HepG2 (cell line): ENCODE measurements at regions not wholly inside any gene's neighbourhood (a gene's known extent, or its start where the extent isn't known, plus 50 kb on each side); places are given as distances from the start of the nearest gene placed in this dataset.

Experiments
- ATAC-seq: fragments of 200-7000 bp; cut with Tn5 transposase; 3 replicates; pipeline ENCODE4 v1.9.1; 2020; ENCODE audit warnings: mild to moderate bottlenecking, moderate library complexity
- BruUV-seq: library from RNA; stranded (reverse); fragments of 400-500 nt; replicated peaks from 2 replicates; lab custom pipeline; 2021; lab: Mats Ljungman, UMichigan
- CTCF ChIA-PET: fragments of 300-600 bp; formaldehyde crosslinking; extraction: SDS; loops from one replicate; lab custom pipeline; 2021; ENCODE audit warnings: low total read pairs, inconsistent platforms, low intra/inter-chr PET ratio; lab: Yijun Ruan, JAX
- POLR2A ChIA-PET: fragments of 350-600 bp; sonication (Branson Sonifier 250); formaldehyde crosslinking; loops from one replicate; lab custom pipeline; 2020; ENCODE audit warnings: antibody characterized with exemption, inconsistent platforms; lab: Yijun Ruan, JAX
- DNase-seq: peaks from one replicate; pipeline ENCODE4 v3.0.0-alpha.2; 2015; ENCODE audit warnings: low spot score
- FAIRE-seq: peaks from 3 replicates; lab custom pipeline; 2011; peaks lifted over from hg19 to GRCh38; lab: Jason Lieb, UNC
- H2AFZ ChIP-seq: one replicate; pipeline ENCODE4 v1.6.1; 2011; ENCODE audit warnings: low read length, inconsistent platforms
- H3K27ac ChIP-seq: fragments of 300-600 bp; 3 replicates; pipeline ENCODE4 v1.8.0; 2011; ENCODE audit warnings: mixed run types, mild to moderate bottlenecking, mixed read lengths, low read length, inconsistent platforms; ENCODE audit not compliant: insufficient read depth; ENCODE audit errors: extremely low read length
- H3K27me3 ChIP-seq, 2 experiments: fragments of 200-600 bp in 1 of 2; 2 replicates in 1 of 2; 3 replicates in 1 of 2; pipeline versions ENCODE4 v1.6.0 to v1.8.0; 2011; ENCODE audit warnings: low read length in 2 of 2, mild to moderate bottlenecking in 2 of 2, moderate library complexity in 2 of 2, inconsistent platforms in 1 of 2; ENCODE audit not compliant: insufficient read depth in 2 of 2, control insufficient read depth in 1 of 2
- H3K36me3 ChIP-seq, 2 experiments: fragments of 200-600 bp in 1 of 2; replicated peaks in 1 of 2; 2 replicates in 1 of 2; 3 replicates in 1 of 2; pipeline versions ENCODE4 v1.5.1 to v1.8.0; 2011; ENCODE audit warnings: low read length in 2 of 2, inconsistent platforms in 1 of 2; ENCODE audit not compliant: insufficient read depth in 2 of 2, control insufficient read depth in 1 of 2
- H3K4me1 ChIP-seq: 2 replicates; pipeline ENCODE4 v1.5.1; 2012; ENCODE audit warnings: low read length, inconsistent platforms; ENCODE audit not compliant: insufficient read depth
- H3K4me2 ChIP-seq: 2 replicates; pipeline ENCODE4 v1.6.0; 2011; ENCODE audit warnings: low read depth, low read length, inconsistent platforms
- H3K4me3 ChIP-seq, 3 experiments: fragments of 200-600 bp in 1 of 3; sonication (generic), shearing (Covaris generic) in 1 of 3; replicated peaks in 1 of 3; 2 replicates each; pipeline ENCODE4 v1.5.1; 2011 to 2016; ENCODE audit warnings: low read length in 3 of 3, inconsistent platforms in 2 of 3, low read depth in 2 of 3, mild to moderate bottlenecking in 2 of 3, control low read depth in 1 of 3, mixed read lengths in 1 of 3; ENCODE audit not compliant: insufficient read depth in 1 of 3
- H3K79me2 ChIP-seq: one replicate; pipeline ENCODE4 v1.6.1; 2011; ENCODE audit warnings: low read length, inconsistent platforms; ENCODE audit not compliant: insufficient read depth
- H3K9ac ChIP-seq: 2 replicates; pipeline ENCODE4 v1.6.0; 2011; ENCODE audit warnings: mild to moderate bottlenecking, low read depth, low read length, inconsistent platforms; ENCODE audit not compliant: insufficient read depth
- H3K9me3 ChIP-seq: 2 replicates; pipeline ENCODE4 v1.5.1; 2012; ENCODE audit warnings: mild to moderate bottlenecking, low read length
- H4K20me1 ChIP-seq: 2 replicates; pipeline ENCODE4 v1.6.0; 2011; ENCODE audit warnings: inconsistent platforms, mild to moderate bottlenecking, low read length, moderate library complexity; ENCODE audit not compliant: insufficient read depth
- CAMTA2 ChIP-seq: sonication (generic); formaldehyde crosslinking; IDR thresholded peaks from 2 replicates; pipeline ENCODE4 v1.4.0; 2020; ENCODE audit warnings: mild to moderate bottlenecking, missing genetic modification reagents, borderline replicate concordance
- MIXL1 ChIP-seq: IDR thresholded peaks from 2 replicates; pipeline ENCODE4 v1.6.1; 2016
- NFE2 ChIP-seq: sonication (generic); formaldehyde crosslinking; IDR thresholded peaks from 2 replicates; pipeline ENCODE4 v1.4.0; 2020; ENCODE audit warnings: missing genetic modification reagents
- SIN3A ChIP-seq: IDR thresholded peaks from 2 replicates; pipeline ENCODE4 v1.6.1; 2011; ENCODE audit warnings: low read depth, mild to moderate bottlenecking, control low read depth, low read length, borderline replicate concordance
- SP2 ChIP-seq: sonication (generic); formaldehyde crosslinking; IDR thresholded peaks from 2 replicates; pipeline ENCODE4 v1.5.1; 2020; ENCODE audit warnings: mild to moderate bottlenecking, missing genetic modification reagents
- ZNF703 ChIP-seq: sonication (generic); formaldehyde crosslinking; IDR thresholded peaks from 2 replicates; pipeline ENCODE4 v1.5.1; 2020; ENCODE audit warnings: missing genetic modification reagents, mild to moderate bottlenecking, moderate library complexity, borderline replicate concordance
- WGBS: methylation state at CpG from one replicate; pipeline ENCODE4 v1.1.6; 2017; ENCODE audit warnings: low lambda C conversion rate; 5-methylcytosine and 5-hydroxymethylcytosine counted together
- in situ Hi-C: cut with HindIII; loops from 2 replicates; pipeline ENCODE4 v1.10.0; 2017; ENCODE audit warnings: low pct_unique_long_range_greater_than_20kb; ENCODE audit not compliant: extremely low pct_ligation_motif_present
- intact Hi-C: fragments of 100-400 bp; cut with micrococcal nuclease; formaldehyde crosslinking; loops from one replicate; pipeline ENCODE4 v1.10.0; 2022; ENCODE audit not compliant: unreplicated experiment
- TF ChIP-seq, protein P1 (sequence below), 2 experiments: fragments of 450-650 bp in 1 of 2; sonication (generic) in 1 of 2; formaldehyde crosslinking; IDR thresholded peaks; 2 replicates each; pipeline versions ENCODE4 v1.5.0 to v1.8.0; 2020 to 2022; ENCODE audit warnings: mild to moderate bottlenecking in 1 of 2, missing genetic modification reagents in 1 of 2
- TF ChIP-seq, protein P2 (sequence below): sonication (generic); formaldehyde crosslinking; IDR thresholded peaks from 2 replicates; pipeline ENCODE4 v1.9.0; 2022; ENCODE audit warnings: low read depth, missing genetic modification reagents
- TF ChIP-seq, protein P3 (sequence below): sonication (generic); formaldehyde crosslinking; IDR thresholded peaks from 2 replicates; pipeline ENCODE4 v1.4.0; 2020; ENCODE audit warnings: low read depth, missing genetic modification reagents
- TF ChIP-seq, protein P4 (sequence below): sonication (generic); formaldehyde crosslinking; IDR thresholded peaks from 2 replicates; pipeline ENCODE4 v1.4.0; 2020; ENCODE audit warnings: mild to moderate bottlenecking, missing genetic modification reagents

DNA sequence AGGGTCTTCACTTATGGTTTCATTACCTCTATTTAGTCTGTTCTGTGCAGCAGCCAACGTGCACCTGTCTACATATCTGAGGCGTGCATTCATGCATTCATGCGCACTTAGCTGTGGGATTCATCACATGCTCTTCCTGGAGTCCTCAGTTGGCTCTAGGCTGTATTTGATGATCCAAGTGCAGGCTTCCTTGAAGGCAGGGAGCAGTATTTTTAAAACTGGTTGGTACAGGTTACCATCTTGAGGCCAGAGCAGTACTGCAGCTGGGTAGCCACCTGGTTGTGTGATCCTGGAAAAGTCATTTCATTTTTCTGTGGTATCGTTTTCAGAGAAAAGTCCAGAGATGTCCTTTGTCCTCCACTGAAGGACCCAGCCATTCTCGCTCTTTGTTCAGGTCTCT is 109.8 kb downstream of the EN1 start:
- Histone ChIP-seq H3K4me3 (no peak overlapping the region), H3K9ac (no peak overlapping the region)
- ATAC-seq = no peak
- WGBS = 20% methylated on average over 5 of the region's 5 CpGs
- POLR2A ChIA-PET = no interaction called here
- TF ChIP-seq, protein P1, sequence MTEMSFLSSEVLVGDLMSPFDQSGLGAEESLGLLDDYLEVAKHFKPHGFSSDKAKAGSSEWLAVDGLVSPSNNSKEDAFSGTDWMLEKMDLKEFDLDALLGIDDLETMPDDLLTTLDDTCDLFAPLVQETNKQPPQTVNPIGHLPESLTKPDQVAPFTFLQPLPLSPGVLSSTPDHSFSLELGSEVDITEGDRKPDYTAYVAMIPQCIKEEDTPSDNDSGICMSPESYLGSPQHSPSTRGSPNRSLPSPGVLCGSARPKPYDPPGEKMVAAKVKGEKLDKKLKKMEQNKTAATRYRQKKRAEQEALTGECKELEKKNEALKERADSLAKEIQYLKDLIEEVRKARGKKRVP (CRISPR knock-in tag; IDR thresholded peaks at IDR 0.05) = no peak
- TF ChIP-seq, protein P2, sequence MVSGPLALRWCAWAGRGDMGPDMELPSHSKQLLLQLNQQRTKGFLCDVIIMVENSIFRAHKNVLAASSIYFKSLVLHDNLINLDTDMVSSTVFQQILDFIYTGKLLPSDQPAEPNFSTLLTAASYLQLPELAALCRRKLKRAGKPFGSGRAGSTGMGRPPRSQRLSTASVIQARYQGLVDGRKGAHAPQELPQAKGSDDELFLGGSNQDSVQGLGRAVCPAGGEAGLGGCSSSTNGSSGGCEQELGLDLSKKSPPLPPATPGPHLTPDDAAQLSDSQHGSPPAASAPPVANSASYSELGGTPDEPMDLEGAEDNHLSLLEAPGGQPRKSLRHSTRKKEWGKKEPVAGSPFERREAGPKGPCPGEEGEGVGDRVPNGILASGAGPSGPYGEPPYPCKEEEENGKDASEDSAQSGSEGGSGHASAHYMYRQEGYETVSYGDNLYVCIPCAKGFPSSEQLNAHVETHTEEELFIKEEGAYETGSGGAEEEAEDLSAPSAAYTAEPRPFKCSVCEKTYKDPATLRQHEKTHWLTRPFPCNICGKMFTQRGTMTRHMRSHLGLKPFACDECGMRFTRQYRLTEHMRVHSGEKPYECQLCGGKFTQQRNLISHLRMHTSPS (CRISPR knock-in tag) = no peak
- TF ChIP-seq CAMTA2 (CRISPR knock-in tag) (no peak), MIXL1 (no peak), SIN3A (no peak), SP2 (CRISPR knock-in tag) (no peak), ZNF703 (CRISPR knock-in tag) (no peak), NFE2 (no peak)
- TF ChIP-seq, protein P3, sequence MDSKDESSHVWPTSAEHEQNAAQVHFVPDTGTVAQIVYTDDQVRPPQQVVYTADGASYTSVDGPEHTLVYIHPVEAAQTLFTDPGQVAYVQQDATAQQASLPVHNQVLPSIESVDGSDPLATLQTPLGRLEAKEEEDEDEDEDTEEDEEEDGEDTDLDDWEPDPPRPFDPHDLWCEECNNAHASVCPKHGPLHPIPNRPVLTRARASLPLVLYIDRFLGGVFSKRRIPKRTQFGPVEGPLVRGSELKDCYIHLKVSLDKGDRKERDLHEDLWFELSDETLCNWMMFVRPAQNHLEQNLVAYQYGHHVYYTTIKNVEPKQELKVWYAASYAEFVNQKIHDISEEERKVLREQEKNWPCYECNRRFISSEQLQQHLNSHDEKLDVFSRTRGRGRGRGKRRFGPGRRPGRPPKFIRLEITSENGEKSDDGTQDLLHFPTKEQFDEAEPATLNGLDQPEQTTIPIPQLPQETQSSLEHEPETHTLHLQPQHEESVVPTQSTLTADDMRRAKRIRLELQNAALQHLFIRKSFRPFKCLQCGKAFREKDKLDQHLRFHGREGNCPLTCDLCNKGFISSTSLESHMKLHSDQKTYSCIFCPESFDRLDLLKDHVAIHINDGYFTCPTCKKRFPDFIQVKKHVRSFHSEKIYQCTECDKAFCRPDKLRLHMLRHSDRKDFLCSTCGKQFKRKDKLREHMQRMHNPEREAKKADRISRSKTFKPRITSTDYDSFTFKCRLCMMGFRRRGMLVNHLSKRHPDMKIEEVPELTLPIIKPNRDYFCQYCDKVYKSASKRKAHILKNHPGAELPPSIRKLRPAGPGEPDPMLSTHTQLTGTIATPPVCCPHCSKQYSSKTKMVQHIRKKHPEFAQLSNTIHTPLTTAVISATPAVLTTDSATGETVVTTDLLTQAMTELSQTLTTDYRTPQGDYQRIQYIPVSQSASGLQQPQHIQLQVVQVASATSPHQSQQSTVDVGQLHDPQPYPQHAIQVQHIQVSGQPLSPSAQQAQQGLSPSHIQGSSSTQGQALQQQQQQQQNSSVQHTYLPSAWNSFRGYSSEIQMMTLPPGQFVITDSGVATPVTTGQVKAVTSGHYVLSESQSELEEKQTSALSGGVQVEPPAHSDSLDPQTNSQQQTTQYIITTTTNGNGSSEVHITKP = no peak
- TF ChIP-seq, protein P4, sequence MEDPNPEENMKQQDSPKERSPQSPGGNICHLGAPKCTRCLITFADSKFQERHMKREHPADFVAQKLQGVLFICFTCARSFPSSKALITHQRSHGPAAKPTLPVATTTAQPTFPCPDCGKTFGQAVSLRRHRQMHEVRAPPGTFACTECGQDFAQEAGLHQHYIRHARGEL (CRISPR knock-in tag) = no peak
- TF ChIP-seq, all 625 proteins: peak for 0
- DNase-seq = no peak
- Histone ChIP-seq H3K27me3 (no peaks in the 10 kb centered on the region), H2AFZ (no peak overlapping the region), H3K36me3 (no peaks in the 10 kb centered on the region), H3K9me3 (no peaks in the 10 kb centered on the region), H3K27ac (no peak overlapping the region), H3K4me1 (no peaks in the 10 kb centered on the region), H3K4me2 (no peak overlapping the region), H4K20me1 (no peaks in the 10 kb centered on the region), H3K79me2 (no peaks in the 10 kb centered on the region)
- CTCF ChIA-PET = no interaction called here
- in situ Hi-C loops (no loop called here), intact Hi-C loops (no loop called here)
- BruUV-seq = no TSS peak
- FAIRE-seq = no peak
